ENCODE measurements at regions not wholly inside any gene's neighbourhood (a gene's known extent, or its start where the extent isn't known, plus 50 kb on each side); places are given as distances from the start of the nearest gene placed in this dataset.
"Not testable (repeated sequence)": the region's sequence is repeated elsewhere in the genome, so short reads cannot be mapped to it uniquely, and the experiment has no call there.

- Histone ChIP-seq H3K27me3 (ENCODE audit: control insufficient read depth, insufficient read depth, low read length) (no peaks in the 10 kb centered on the region), H3K36me3 (ENCODE audit: control insufficient read depth, insufficient read depth, low read length) (no peaks in the 10 kb centered on the region), H3K4me1 (ENCODE audit: control insufficient read depth, insufficient read depth, low read length) (no peaks in the 10 kb centered on the region), H3K9ac (ENCODE audit: low read depth, low read length) (no peak overlapping the region), H3K9me3 (ENCODE audit: control insufficient read depth, insufficient read depth, low read length) (no peaks in the 10 kb centered on the region), H3K4me3 (ENCODE audit: low read depth, low read length) (no peak overlapping the region)
Measured at GRCh38 chr2:121836611-121837010, 81.2 kb downstream of the TSN start.

GRCh38 chr2:121837591-121837990 lies 82.1 kb downstream of the TSN start:
- no peaks in the 10 kb centered on the region for H3K4me1 ChIP-seq (ENCODE audit: control insufficient read depth, insufficient read depth, low read length)
- H3K36me3 ChIP-seq (ENCODE audit: control insufficient read depth, insufficient read depth, low read length): no peaks in the 10 kb centered on the region
- H3K4me3 ChIP-seq (ENCODE audit: low read depth, low read length): no peak overlapping the region
- H3K27me3 ChIP-seq (ENCODE audit: control insufficient read depth, insufficient read depth, low read length): no peaks in the 10 kb centered on the region
- H3K9ac ChIP-seq (ENCODE audit: low read depth, low read length): no peak overlapping the region
- no peaks in the 10 kb centered on the region for H3K9me3 ChIP-seq (ENCODE audit: control insufficient read depth, insufficient read depth, low read length)

GRCh38 chr2:121838551-121838950 lies 83.1 kb downstream of the TSN start:
- Histone ChIP-seq H3K36me3 (ENCODE audit: control insufficient read depth, insufficient read depth, low read length) (no peaks in the 10 kb centered on the region), H3K9me3 (ENCODE audit: control insufficient read depth, insufficient read depth, low read length) (no peaks in the 10 kb centered on the region), H3K27me3 (ENCODE audit: control insufficient read depth, insufficient read depth, low read length) (no peaks in the 10 kb centered on the region), H3K9ac (ENCODE audit: low read depth, low read length) (no peak overlapping the region), H3K4me1 (ENCODE audit: control insufficient read depth, insufficient read depth, low read length) (no peaks in the 10 kb centered on the region), H3K4me3 (ENCODE audit: low read depth, low read length) (no peak overlapping the region)

GRCh38 chr2:121839584-121839983 lies 84.1 kb downstream of the TSN start:
- H3K9me3 ChIP-seq (ENCODE audit: control insufficient read depth, insufficient read depth, low read length): no peaks in the 10 kb centered on the region
- H3K9ac ChIP-seq (ENCODE audit: low read depth, low read length): no peak overlapping the region
- H3K36me3 ChIP-seq (ENCODE audit: control insufficient read depth, insufficient read depth, low read length): no peaks in the 10 kb centered on the region
- no peak overlapping the region for H3K4me3 ChIP-seq (ENCODE audit: low read depth, low read length)
- H3K4me1 ChIP-seq (ENCODE audit: control insufficient read depth, insufficient read depth, low read length): no peaks in the 10 kb centered on the region
- H3K27me3 ChIP-seq (ENCODE audit: control insufficient read depth, insufficient read depth, low read length): no peaks in the 10 kb centered on the region

GRCh38 chr2:121849236-121849635 lies 93.8 kb downstream of the TSN start:
- Histone ChIP-seq H3K27me3 (ENCODE audit: control insufficient read depth, insufficient read depth, low read length) (no peaks in the 10 kb centered on the region), H3K9ac (ENCODE audit: low read depth, low read length) (no peak overlapping the region), H3K4me1 (ENCODE audit: control insufficient read depth, insufficient read depth, low read length) (no peaks in the 10 kb centered on the region), H3K36me3 (ENCODE audit: control insufficient read depth, insufficient read depth, low read length) (no peaks in the 10 kb centered on the region), H3K9me3 (ENCODE audit: control insufficient read depth, insufficient read depth, low read length) (no peaks in the 10 kb centered on the region), H3K4me3 (ENCODE audit: low read depth, low read length) (no peak overlapping the region)

DNA sequence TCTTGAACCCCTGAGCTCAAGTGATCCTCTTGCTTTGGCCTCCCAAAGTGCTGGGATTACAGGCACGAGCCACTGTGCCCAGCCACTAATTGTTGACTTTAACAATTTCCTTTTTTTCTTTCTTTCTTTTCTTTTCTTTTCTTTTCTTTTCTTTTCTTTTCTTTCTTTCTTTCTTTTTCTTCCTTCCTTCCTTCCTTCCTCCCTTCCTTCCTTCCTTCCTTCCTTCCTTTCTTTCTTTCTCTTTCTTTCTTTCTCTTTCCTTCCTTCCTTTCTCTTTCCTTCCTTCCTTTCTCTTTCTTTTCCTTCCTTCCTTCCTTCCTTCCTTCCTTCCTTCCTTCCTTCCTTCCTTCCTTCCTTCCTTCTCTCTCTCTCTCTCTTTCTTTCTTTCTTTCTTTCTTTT lies 97.7 kb downstream of the TSN start:
- H3K4me1 ChIP-seq (ENCODE audit: control insufficient read depth, insufficient read depth, low read length); H3K9ac ChIP-seq (ENCODE audit: low read depth, low read length); H3K27me3 ChIP-seq (ENCODE audit: control insufficient read depth, insufficient read depth, low read length); H3K36me3 ChIP-seq (ENCODE audit: control insufficient read depth, insufficient read depth, low read length); H3K9me3 ChIP-seq (ENCODE audit: control insufficient read depth, insufficient read depth, low read length); H3K4me3 ChIP-seq (ENCODE audit: low read depth, low read length): not testable (repeated sequence)

DNA sequence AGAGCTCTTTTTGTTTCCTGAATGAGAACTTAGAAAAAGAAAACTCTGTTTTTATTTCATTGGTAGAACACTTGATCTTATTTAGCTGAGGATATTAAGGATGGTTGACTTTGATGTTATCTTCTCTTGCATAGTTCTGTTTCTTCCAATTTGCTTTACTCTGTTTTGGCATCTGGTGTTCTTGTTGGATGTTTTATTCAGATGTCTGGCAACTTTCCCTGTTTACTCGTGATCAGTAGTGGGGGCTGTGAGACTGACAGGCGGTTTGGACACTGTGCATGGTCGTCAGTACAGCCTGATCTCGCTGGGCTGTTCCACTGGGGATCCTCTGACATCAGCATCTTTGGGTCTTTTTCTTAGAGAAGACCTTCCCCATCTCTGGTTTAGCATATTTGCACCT lies 100.1 kb downstream of the TSN start:
- Histone ChIP-seq H3K36me3 (ENCODE audit: control insufficient read depth, insufficient read depth, low read length) (no peaks in the 10 kb centered on the region), H3K4me1 (ENCODE audit: control insufficient read depth, insufficient read depth, low read length) (no peaks in the 10 kb centered on the region), H3K9me3 (ENCODE audit: control insufficient read depth, insufficient read depth, low read length) (no peaks in the 10 kb centered on the region), H3K4me3 (ENCODE audit: low read depth, low read length) (no peak overlapping the region), H3K9ac (ENCODE audit: low read depth, low read length) (no peak overlapping the region), H3K27me3 (ENCODE audit: control insufficient read depth, insufficient read depth, low read length) (no peaks in the 10 kb centered on the region)

DNA sequence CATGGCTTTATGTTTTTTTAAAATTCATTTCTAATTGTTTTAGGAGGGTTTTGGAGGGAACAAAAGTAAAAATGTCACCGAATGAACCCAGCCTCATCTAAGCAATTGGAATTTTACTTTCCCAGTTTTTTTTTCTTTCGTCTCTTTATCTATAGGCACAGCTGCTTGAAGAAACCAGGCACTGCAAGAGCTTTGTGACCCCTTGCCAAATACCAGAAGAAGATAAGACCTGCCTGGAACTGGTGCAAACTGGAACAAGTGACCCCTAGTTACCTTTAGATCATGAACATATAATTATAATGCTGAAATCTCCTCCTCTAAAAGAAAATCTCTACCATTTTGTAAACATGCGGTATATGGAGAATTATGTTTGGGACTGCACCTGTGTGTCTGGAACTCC lies 100.9 kb downstream of the TSN start:
- Histone ChIP-seq H3K9me3 (ENCODE audit: control insufficient read depth, insufficient read depth, low read length) (no peaks in the 10 kb centered on the region), H3K27me3 (ENCODE audit: control insufficient read depth, insufficient read depth, low read length) (no peaks in the 10 kb centered on the region), H3K4me1 (ENCODE audit: control insufficient read depth, insufficient read depth, low read length) (no peaks in the 10 kb centered on the region)

DNA sequence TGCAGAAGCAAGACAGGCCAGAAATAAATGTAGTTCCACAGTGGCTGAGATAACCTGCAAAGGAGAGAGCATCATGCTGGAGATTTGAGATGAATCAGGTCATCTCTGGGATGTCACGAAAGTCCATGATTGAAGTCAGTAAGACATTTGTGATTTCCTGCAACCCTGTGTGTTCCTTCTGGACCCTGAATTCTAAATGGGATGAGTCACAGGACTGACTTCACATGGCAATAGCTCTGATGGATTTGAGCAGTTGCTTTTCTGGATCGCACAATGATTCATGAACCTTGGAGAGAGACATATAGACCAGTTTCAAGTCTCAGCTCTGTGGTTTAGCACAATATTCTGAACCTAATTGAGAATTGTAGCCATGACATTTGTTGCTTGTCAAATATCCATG lies 102.9 kb downstream of the TSN start:
- Histone ChIP-seq H3K36me3 (ENCODE audit: control insufficient read depth, insufficient read depth, low read length) (no peaks in the 10 kb centered on the region), H3K4me1 (ENCODE audit: control insufficient read depth, insufficient read depth, low read length) (no peaks in the 10 kb centered on the region), H3K9ac (ENCODE audit: low read depth, low read length) (no peak overlapping the region), H3K9me3 (ENCODE audit: control insufficient read depth, insufficient read depth, low read length) (no peaks in the 10 kb centered on the region), H3K27me3 (ENCODE audit: control insufficient read depth, insufficient read depth, low read length) (no peaks in the 10 kb centered on the region), H3K4me3 (ENCODE audit: low read depth, low read length) (no peak overlapping the region)

More for the DNA sequence above, 100.9 kb downstream of the TSN start:
- no peaks in the 10 kb centered on the region for H3K36me3 ChIP-seq (ENCODE audit: control insufficient read depth, insufficient read depth, low read length)
- no peak overlapping the region for H3K9ac ChIP-seq (ENCODE audit: low read depth, low read length)
- H3K4me3 ChIP-seq (ENCODE audit: low read depth, low read length): no peak overlapping the region

- no peaks in the 10 kb centered on the region for H3K4me1 ChIP-seq (ENCODE audit: control insufficient read depth, insufficient read depth, low read length)
- H3K4me3 ChIP-seq (ENCODE audit: low read depth, low read length): no peak overlapping the region
- H3K27me3 ChIP-seq (ENCODE audit: control insufficient read depth, insufficient read depth, low read length): no peaks in the 10 kb centered on the region
- no peak overlapping the region for H3K9ac ChIP-seq (ENCODE audit: low read depth, low read length)
- H3K36me3 ChIP-seq (ENCODE audit: control insufficient read depth, insufficient read depth, low read length): no peaks in the 10 kb centered on the region
- H3K9me3 ChIP-seq (ENCODE audit: control insufficient read depth, insufficient read depth, low read length): no peaks in the 10 kb centered on the region
Measured at GRCh38 chr2:121858847-121859246, 103.4 kb downstream of the TSN start.

DNA sequence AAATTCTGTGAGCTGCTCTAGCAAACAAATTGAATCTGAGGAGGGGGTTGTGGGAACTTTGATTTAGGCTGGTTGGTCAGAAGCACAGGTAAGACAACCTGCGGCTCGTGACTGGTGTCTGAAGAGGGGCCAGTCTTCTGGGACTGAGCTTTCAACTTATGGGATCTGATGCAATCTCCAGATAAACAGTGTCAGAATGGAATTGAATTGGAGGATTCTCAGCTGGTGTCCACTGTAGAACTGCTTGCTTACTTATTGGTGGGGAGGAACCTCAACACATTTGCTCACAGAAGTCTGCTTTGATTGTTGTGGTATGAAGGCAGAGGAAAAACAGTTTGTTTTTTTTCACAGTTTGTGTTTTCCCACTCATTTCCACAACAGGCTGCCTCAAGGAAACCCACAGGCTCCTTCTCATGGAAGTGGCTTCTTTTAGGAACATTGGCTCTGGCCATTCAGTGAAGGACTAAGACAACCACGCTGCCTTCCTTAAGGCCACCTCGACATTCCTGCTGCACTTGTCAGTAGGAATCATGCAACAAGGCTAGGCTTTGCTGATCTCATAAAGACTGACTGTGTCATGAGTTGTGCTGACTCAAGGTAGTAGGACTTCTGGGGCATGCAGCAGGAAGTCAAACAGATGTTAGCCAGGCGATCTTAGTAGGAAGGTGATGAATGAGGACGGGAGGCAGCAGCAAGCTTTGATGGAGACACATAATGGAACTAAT lies 104.7 kb downstream of the TSN start:
- H3K9me3 ChIP-seq (ENCODE audit: control insufficient read depth, insufficient read depth, low read length): no peaks in the 10 kb centered on the region
- H3K27me3 ChIP-seq (ENCODE audit: control insufficient read depth, insufficient read depth, low read length): no peaks in the 10 kb centered on the region
- no peak overlapping the region for H3K9ac ChIP-seq (ENCODE audit: low read depth, low read length)
- no peak overlapping the region for H3K4me3 ChIP-seq (ENCODE audit: low read depth, low read length)
- H3K36me3 ChIP-seq (ENCODE audit: control insufficient read depth, insufficient read depth, low read length): no peaks in the 10 kb centered on the region
- no peaks in the 10 kb centered on the region for H3K4me1 ChIP-seq (ENCODE audit: control insufficient read depth, insufficient read depth, low read length)

GRCh38 chr2:121860758-121861227 lies 105.3 kb downstream of the TSN start:
- Histone ChIP-seq H3K9ac (ENCODE audit: low read depth, low read length) (no peak overlapping the region), H3K4me1 (ENCODE audit: control insufficient read depth, insufficient read depth, low read length) (no peaks in the 10 kb centered on the region), H3K36me3 (ENCODE audit: control insufficient read depth, insufficient read depth, low read length) (no peaks in the 10 kb centered on the region), H3K27me3 (ENCODE audit: control insufficient read depth, insufficient read depth, low read length) (no peaks in the 10 kb centered on the region), H3K4me3 (ENCODE audit: low read depth, low read length) (no peak overlapping the region), H3K9me3 (ENCODE audit: control insufficient read depth, insufficient read depth, low read length) (no peaks in the 10 kb centered on the region)

Data from iPS-15b (cell line).